Testis (tissue), 2 donors: ENCODE measurements at regions not wholly inside any gene's neighbourhood (a gene's known extent, or its start where the extent isn't known, plus 50 kb on each side); places are given as distances from the start of the nearest gene placed in this dataset.

ENCODE experiments used
- POLR2A ChIP-seq: fragments of 450-650 bp; IDR thresholded peaks from one replicate; pipeline ENCODE4 v1.6.1; 2017; ENCODE audit warnings: antibody characterized with exemption, mild to moderate bottlenecking, moderate library complexity
- TF ChIP-seq, protein P1 (sequence below), 3 experiments: fragments of 450-650 bp in 2 of 3; fragments of 200-600 bp in 1 of 3; sonication (generic) in 1 of 3; IDR thresholded peaks; one replicate each; pipeline ENCODE4 v1.5.1; 2016 to 2019; ENCODE audit warnings: antibody characterized with exemption in 3 of 3, mild to moderate bottlenecking in 2 of 3, moderate library complexity in 1 of 3

GRCh38 chr4:11743236-11743635, 314.5 kb upstream of the HS3ST1 start:
- TF ChIP-seq, protein P1, sequence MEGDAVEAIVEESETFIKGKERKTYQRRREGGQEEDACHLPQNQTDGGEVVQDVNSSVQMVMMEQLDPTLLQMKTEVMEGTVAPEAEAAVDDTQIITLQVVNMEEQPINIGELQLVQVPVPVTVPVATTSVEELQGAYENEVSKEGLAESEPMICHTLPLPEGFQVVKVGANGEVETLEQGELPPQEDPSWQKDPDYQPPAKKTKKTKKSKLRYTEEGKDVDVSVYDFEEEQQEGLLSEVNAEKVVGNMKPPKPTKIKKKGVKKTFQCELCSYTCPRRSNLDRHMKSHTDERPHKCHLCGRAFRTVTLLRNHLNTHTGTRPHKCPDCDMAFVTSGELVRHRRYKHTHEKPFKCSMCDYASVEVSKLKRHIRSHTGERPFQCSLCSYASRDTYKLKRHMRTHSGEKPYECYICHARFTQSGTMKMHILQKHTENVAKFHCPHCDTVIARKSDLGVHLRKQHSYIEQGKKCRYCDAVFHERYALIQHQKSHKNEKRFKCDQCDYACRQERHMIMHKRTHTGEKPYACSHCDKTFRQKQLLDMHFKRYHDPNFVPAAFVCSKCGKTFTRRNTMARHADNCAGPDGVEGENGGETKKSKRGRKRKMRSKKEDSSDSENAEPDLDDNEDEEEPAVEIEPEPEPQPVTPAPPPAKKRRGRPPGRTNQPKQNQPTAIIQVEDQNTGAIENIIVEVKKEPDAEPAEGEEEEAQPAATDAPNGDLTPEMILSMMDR (IDR thresholded peaks at IDR 0.05): no peak
- no peak for TF ChIP-seq POLR2A
